PC-9 (cell line): ENCODE measurements at regions not wholly inside any gene's neighbourhood (a gene's known extent, or its start where the extent isn't known, plus 50 kb on each side); places are given as distances from the start of the nearest gene placed in this dataset.

Experiments
- BruUV-seq: library from RNA; stranded (reverse); fragments of 400-500 nt; replicated peaks from 2 replicates; lab custom pipeline; 2021; lab: Mats Ljungman, UMichigan
- CTCF ChIA-PET: fragments of 300-600 bp; sonication (Branson Sonifier 250); formaldehyde crosslinking; loops from one replicate; lab custom pipeline; 2022; ENCODE audit warnings: antibody characterized with exemption; lab: Charles Lee
- POLR2A ChIA-PET: fragments of 300-600 bp; sonication (Branson Sonifier 250); formaldehyde crosslinking; loops from one replicate; lab custom pipeline; 2022; ENCODE audit warnings: antibody characterized with exemption; ENCODE audit not compliant: unreplicated experiment; lab: Charles Lee
- DNase-seq, 2 experiments: peaks; one replicate each; pipeline versions ENCODE4 v3.0.0 to v3.0.0-alpha.2; 2015 to 2022; ENCODE audit warnings: mixed read lengths in 1 of 2
- H2AFZ ChIP-seq: fragments of 200-600 bp; sonication (generic); 2 replicates; pipeline ENCODE4 v1.8.1; 2017; ENCODE audit warnings: antibody characterized with exemption
- H3F3A ChIP-seq: fragments of 200-600 bp; sonication (generic); 2 replicates; pipeline ENCODE4 v1.8.1; 2017; ENCODE audit warnings: antibody characterized with exemption, mild to moderate bottlenecking, low read depth; ENCODE audit not compliant: insufficient read depth
- H3K27ac ChIP-seq: fragments of 200-600 bp; sonication (generic); 2 replicates; pipeline ENCODE4 v1.6.1; 2016; ENCODE audit warnings: mixed run types
- H3K27me3 ChIP-seq: fragments of 200-600 bp; sonication (generic); 2 replicates; pipeline ENCODE4 v1.6.1; 2016; ENCODE audit warnings: low read depth, mixed run types; ENCODE audit not compliant: insufficient read depth
- H3K36me3 ChIP-seq: fragments of 200-600 bp; sonication (generic); 2 replicates; pipeline ENCODE4 v1.6.1; 2016; ENCODE audit warnings: low read depth, mixed run types
- H3K4me1 ChIP-seq: fragments of 200-600 bp; sonication (generic); replicated peaks from 2 replicates; pipeline ENCODE4 v1.6.1; 2016; ENCODE audit warnings: mixed run types; ENCODE audit not compliant: insufficient read depth
- H3K4me2 ChIP-seq: fragments of 200-600 bp; sonication (generic); 2 replicates; pipeline ENCODE4 v1.6.1; 2017; ENCODE audit warnings: mixed run types
- H3K4me3 ChIP-seq: fragments of 200-600 bp; sonication (generic); 2 replicates; pipeline ENCODE4 v1.6.1; 2016; ENCODE audit warnings: mixed run types
- H3K79me2 ChIP-seq: fragments of 200-600 bp; sonication (generic); 2 replicates; pipeline ENCODE4 v1.6.1; 2017; ENCODE audit warnings: low read depth, mixed run types
- H3K9me2 ChIP-seq: fragments of 200-600 bp; sonication (generic); 2 replicates; pipeline ENCODE4 v1.8.1; 2017; ENCODE audit warnings: mild to moderate bottlenecking; ENCODE audit not compliant: insufficient read depth
- H3K9me3 ChIP-seq: fragments of 200-600 bp; sonication (generic); 2 replicates; pipeline ENCODE4 v1.8.1; 2016; ENCODE audit warnings: low read depth; ENCODE audit not compliant: insufficient read depth
- H4K20me1 ChIP-seq: fragments of 200-600 bp; sonication (generic); 2 replicates; pipeline ENCODE4 v1.8.1; 2017; ENCODE audit not compliant: insufficient read depth
- CTCF ChIP-seq: fragments of 200-600 bp; sonication (generic); conservative IDR thresholded peaks from 2 replicates; pipeline ENCODE4 v1.6.1; 2017; ENCODE audit warnings: mixed run types, antibody characterized with exemption, mild to moderate bottlenecking, moderate library complexity
- EZH2 ChIP-seq: fragments of 200-600 bp; sonication (generic); IDR thresholded peaks from 2 replicates; pipeline ENCODE4 v1.8.0; 2017; ENCODE audit warnings: antibody characterized with exemption, low read depth
- intact Hi-C: fragments of 100-400 bp; cut with micrococcal nuclease; formaldehyde crosslinking; loops from one replicate; pipeline ENCODE4 v1.10.0; 2022; ENCODE audit not compliant: unreplicated experiment

DNA sequence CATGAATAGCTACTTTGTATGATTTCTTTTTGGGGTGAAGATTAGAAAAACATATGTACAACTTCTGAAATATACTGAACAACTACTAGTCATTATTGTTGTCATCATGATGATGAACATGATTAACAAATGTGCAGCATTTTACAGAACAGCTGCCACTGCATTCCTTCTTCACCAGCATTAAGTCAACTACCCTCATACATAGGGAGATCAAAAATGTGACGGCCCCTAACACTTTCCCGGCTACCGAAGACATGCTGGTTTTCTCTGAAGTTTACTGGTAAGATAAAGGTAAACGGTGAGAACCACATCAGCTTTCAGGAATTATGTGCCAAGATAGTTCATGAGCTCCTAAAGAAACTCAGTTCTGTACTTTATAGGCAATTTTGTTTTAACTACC, 121.0 kb upstream of the LRATD1 start:
- CTCF ChIA-PET, result no interaction called here
- Histone ChIP-seq H3K9me3 (no peaks in the 10 kb centered on the region), H3K9me2 (no peaks in the 10 kb centered on the region), H3K4me2 (no peak overlapping the region), H3K27me3 (no peaks in the 10 kb centered on the region), H2AFZ (no peak overlapping the region), H3K4me3 (no peak overlapping the region), H3K36me3 (no peaks in the 10 kb centered on the region), H3F3A (no peaks in the 10 kb centered on the region), H3K4me1 (0 out of 2 replicates have a peak, but pooled peaks cover 4% of the 10 kb centered on the region), H3K27ac (no peak overlapping the region), H4K20me1 (no peaks in the 10 kb centered on the region), H3K79me2 (no peaks in the 10 kb centered on the region)
- POLR2A ChIA-PET, result interaction anchor here (0.6 kb wide), 1 partner anchor 18 kb away, joined by 3 read pairs; no protein-coding TSS in a partner anchor
- no peak for DNase-seq
- intact Hi-C loops, result no loop called here
- TF ChIP-seq EZH2 (no peak), CTCF (no peak)
- no TSS peak for BruUV-seq

GRCh38 chr2:14513903-14514302, 118.6 kb upstream of the LRATD1 start:
- peaks cover 7% of the 10 kb centered on the region; the same call in 1 of the 2 replicates for H3F3A ChIP-seq
- H2AFZ ChIP-seq, result no peak overlapping the region
- H3K9me2 ChIP-seq, result no peaks in the 10 kb centered on the region
- no peaks in the 10 kb centered on the region for H4K20me1 ChIP-seq
- H3K36me3 ChIP-seq, result no peaks in the 10 kb centered on the region
- ChIA-PET POLR2A (no interaction called here), CTCF (no interaction called here)
- H3K79me2 ChIP-seq, result no peaks in the 10 kb centered on the region
- no peaks in the 10 kb centered on the region for H3K27me3 ChIP-seq
- no TSS peak for BruUV-seq
- 0 out of 2 replicates have a peak, but pooled peaks cover 4% of the 10 kb centered on the region for H3K4me1 ChIP-seq
- no peaks in the 10 kb centered on the region for H3K9me3 ChIP-seq
- no peak for DNase-seq
- intact Hi-C loops, result no loop called here
- no peak for TF ChIP-seq EZH2
- no peak for TF ChIP-seq CTCF
- no peak overlapping the region for H3K27ac ChIP-seq
- H3K4me2 ChIP-seq, result no peak overlapping the region
- H3K4me3 ChIP-seq, result no peak overlapping the region

GRCh38 chr2:14516844-14517243, 115.7 kb upstream of the LRATD1 start:
- Histone ChIP-seq H3F3A (peaks cover 7% of the 10 kb centered on the region; the same call in 1 of the 2 replicates), H3K27ac (peak overlapping the region; percentile 36; the same call in 1 of the 2 replicates), H2AFZ (no peak overlapping the region), H3K9me2 (no peaks in the 10 kb centered on the region), H3K79me2 (no peaks in the 10 kb centered on the region), H3K9me3 (no peaks in the 10 kb centered on the region), H4K20me1 (no peaks in the 10 kb centered on the region), H3K4me2 (no peak overlapping the region), H3K4me1 (0 out of 2 replicates have a peak, but pooled peaks cover 4% of the 10 kb centered on the region), H3K4me3 (no peak overlapping the region), H3K27me3 (no peaks in the 10 kb centered on the region), H3K36me3 (no peaks in the 10 kb centered on the region)
- peak in 1 of 2 experiments; percentile 77 for DNase-seq
- ChIA-PET POLR2A (interaction anchor here (0.7 kb wide), 1 partner anchor 1068 kb away, joined by 19 read pairs; no protein-coding TSS in a partner anchor), CTCF (no interaction called here)
- TF ChIP-seq CTCF (no peak), EZH2 (no peak)
- BruUV-seq, result no TSS peak
- intact Hi-C loops, result no loop called here
